ENCODE measurements at regions not wholly inside any gene's neighbourhood (a gene's known extent, or its start where the extent isn't known, plus 50 kb on each side); places are given as distances from the start of the nearest gene placed in this dataset.

DNA sequence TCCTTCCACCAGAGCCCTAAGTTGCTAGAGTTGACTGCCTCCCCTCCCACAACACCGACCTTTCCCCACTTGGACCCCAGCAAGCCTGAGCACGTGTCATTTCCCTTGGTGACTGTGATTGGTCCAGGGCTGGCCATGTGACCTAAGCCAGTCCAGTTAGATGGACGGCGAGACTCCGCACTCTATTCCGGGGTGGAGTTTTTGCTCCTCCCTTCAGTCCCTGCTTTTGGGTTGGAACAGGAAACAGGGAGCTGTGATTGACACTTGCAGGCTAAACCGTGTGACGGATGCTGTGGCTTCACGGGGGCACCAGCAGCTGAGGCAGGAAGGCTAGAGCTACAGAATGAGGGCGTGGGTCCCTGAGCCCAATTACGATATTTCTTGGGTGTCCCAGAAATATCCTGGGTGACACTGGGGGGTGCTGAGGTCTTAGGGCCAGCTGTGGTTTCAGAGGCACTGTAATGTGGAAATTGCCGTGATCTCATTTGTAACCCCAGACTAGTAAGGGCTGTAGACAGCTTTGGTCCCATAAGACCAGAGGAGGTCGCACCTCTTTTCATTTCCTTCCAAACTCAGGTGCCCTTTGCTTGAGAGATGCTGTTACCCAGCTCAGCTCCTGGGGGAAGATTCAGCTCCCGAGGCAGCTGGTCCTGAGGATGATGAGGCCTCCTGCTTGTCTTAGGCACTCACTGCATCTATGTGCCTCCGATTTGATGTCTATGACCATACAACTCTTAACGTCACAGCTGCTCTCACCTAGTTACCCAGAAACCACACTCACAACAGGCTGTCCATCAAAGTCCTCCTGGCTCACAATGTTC lies 102.7 kb upstream of the NPTX2 start:
- no peak for DNase-seq

DNA sequence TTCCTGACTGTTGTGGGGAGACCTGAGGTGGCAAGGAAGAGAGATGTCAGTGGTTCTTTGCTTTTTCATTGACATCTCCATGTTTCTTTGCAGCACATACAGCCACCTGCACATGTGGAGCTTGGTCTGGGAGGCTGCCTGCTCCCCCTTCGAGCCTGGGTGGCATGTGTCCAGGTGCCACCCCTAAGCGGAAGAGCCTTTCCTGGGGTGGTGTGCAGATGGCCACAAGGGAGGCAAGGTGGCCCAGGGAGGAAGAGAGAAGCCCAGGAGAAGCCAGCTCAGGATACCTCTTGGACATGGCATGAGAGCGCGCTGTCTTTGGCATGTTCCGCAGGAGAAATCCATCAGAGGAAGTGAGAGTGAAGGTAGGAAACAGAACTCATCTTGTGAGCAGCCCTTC lies 105.9 kb upstream of the NPTX2 start:
- no peak for DNase-seq

- DNase-seq, result no peak
These were observed 107.2 kb upstream of the NPTX2 start for GRCh38 chr7:98509836-98510235.

GRCh38 chr7:98506471-98506870 lies 105.6 kb upstream of the BAIAP2L1 start:
- no peak for DNase-seq

GRCh38 chr7:98500764-98501163 lies 99.9 kb upstream of the BAIAP2L1 start:
- no peak for DNase-seq

DNA sequence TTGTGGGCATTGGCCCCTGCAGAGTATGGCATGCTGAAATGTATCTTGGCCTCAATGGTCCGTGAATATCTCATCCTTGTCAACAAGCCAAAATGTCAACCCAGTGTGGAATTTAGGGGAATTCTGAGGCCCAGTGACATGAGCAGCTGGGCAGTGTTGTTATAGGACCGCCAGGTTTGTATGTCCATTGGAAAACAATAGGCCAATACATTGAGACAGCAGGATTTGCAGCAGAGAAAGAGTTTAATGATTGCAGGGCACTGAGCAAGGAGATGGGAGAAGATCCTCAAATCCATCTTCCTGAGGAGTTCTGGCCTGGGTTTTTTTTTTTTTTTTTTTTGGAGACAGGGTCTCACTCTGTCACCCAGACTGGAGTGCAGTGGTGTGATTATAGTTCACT lies 95.7 kb upstream of the BAIAP2L1 start:
- no peak for DNase-seq

DNA sequence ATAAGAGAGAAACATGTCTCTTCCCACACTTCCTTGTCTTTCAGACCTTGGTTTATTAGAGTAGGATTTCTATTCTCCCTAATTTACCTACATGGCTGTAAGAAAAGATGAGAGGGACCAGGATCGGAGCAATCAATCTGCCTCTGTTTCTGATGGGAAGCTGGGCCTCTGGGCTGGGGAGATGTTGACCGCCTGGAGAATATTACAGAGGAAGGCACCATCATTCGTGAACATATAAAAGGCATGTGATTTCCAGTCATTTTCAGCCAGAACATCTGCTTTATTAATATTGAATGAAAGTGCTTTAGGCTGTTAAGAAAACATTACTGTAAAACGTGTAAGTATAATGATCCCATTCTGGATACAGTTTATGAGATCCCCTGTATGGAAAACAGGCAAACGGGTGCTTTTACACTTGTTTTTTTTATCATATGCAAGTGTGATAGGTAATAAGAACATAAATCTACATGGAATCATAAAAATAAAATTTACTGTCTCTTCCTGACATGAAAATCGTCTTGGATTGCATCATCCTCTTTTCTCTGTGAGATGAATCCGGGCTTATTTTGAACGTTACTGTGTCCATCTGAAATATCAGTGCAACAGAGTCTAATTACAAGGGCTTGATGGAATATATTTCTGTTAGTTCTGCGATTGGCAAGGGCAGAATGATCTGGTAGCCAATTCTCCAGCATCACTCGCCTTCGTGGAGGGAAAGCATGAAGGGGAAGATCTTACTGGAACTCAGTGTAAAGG lies 94.5 kb upstream of the BAIAP2L1 start:
- DNase-seq, result no peak

DNA sequence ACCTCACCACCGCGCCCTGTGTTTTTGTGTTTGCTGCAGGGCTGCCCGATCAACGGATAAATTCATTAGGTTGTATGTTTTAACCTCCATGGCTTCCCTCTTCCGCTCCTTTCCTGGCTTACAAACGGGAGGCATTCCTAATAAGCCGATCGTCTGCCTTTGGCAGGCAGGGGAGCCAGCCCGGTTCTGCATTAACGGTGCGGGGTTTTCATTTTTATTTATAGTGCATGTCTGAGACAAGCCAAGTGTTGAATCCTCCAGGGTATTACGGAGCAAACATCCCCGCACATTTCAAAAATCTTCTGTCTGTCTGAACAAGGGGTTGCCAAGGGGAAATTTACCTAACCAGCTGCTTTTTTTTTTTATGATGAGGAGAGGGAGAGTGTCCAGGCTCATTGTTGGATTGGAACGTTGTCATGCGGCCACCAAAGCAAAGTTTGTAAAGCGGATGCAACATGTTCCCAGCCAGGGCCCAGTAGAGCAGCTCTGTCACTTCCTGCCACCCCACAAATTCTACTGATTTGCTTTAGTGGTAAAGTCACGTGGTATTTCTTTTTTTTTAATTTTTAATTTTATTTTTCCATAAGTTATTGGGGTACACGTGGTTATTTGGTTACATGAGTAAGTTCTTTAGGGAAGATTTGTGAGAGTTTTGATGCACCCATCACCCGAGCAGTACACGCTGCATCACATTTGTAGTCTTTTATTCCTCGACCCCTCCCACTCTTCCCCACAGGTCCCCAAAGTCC lies 92.3 kb upstream of the BAIAP2L1 start:
- no peak for DNase-seq

GRCh38 chr7:98488167-98488566 lies 87.3 kb upstream of the BAIAP2L1 start:
- no peak for DNase-seq

GRCh38 chr7:98483964-98484545 lies 83.2 kb upstream of the BAIAP2L1 start:
- no peak for DNase-seq

DNA sequence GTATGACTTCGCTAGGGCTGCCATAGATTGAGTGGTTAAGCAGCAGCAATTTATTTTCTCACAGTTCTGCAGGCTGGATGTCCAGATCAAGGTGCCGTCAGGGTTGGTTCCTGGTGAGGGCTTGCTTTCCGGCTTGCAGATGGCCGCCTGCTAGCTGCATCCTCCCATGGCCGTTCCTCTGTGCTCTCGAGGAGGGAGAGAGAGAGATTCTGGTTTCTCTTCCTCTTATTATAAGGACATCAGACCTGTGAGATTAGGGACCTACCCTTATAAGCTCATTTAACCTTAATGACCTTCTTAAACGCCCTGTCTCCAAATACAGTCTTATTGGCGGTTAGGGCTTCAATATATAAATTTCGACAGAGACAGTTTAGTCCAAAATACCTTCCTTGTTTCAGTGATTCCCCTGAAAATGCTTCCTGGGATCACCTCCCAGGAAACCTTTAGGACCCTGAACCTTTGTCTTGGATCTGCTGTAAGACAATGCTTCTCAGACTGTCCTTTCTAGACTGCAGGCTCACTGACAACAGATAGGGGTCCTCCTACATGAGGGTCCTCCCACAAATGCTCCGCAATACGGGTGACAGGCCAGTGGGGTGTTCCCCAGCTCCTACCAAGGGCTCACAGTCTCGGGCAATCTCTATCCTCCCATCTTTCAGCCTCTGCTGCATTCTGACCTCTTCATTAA lies 82.5 kb upstream of the BAIAP2L1 start:
- DNase-seq, result no peak

- no peak for DNase-seq
These were observed 78.4 kb upstream of the BAIAP2L1 start for GRCh38 chr7:98479318-98479717.

GRCh38 chr7:98475352-98475751 lies 74.5 kb upstream of the BAIAP2L1 start:
- DNase-seq, result no peak

GRCh38 chr7:98474558-98474957 lies 73.7 kb upstream of the BAIAP2L1 start:
- DNase-seq, result no peak

- no peak for DNase-seq
These were observed 71.6 kb upstream of the BAIAP2L1 start for GRCh38 chr7:98472521-98472954.

GRCh38 chr7:98470485-98471240 lies 69.8 kb upstream of the BAIAP2L1 start:
- DNase-seq, result no peak

- no peak for DNase-seq
These were observed 68.2 kb upstream of the BAIAP2L1 start for GRCh38 chr7:98469088-98469487.

GRCh38 chr7:98467570-98468312 lies 66.9 kb upstream of the BAIAP2L1 start:
- DNase-seq, result no peak

- no peak for DNase-seq
These were observed 64.1 kb upstream of the BAIAP2L1 start for GRCh38 chr7:98465022-98465421.

- DNase-seq, result no peak
These were observed 63.7 kb upstream of the BAIAP2L1 start for GRCh38 chr7:98464558-98464940.

Data from NCI-H1105 (cell line).